ENCODE measurements at regions not wholly inside any gene's neighbourhood (a gene's known extent, or its start where the extent isn't known, plus 50 kb on each side); places are given as distances from the start of the nearest gene placed in this dataset.
A peak's percentile ranks its signal among the peaks of the same experiment; 100 is the strongest.

GRCh38 chr19:30896554-30896953 lies 452.7 kb downstream of the TSHZ3 start:
- Histone ChIP-seq H4K5ac (ENCODE audit: insufficient read length, low read depth, low read length) (peak overlapping the region; percentile 55), H3K56ac (replicated peaks; ENCODE audit: insufficient read length, low read depth, low read length) (no peak overlapping the region), H2BK5ac (ENCODE audit: low read depth, low read length) (peak overlapping the region; percentile 84; the same call in 1 of the 2 replicates), H3K27ac (ENCODE audit: low read depth, low read length) (no peak overlapping the region), H2BK15ac (ENCODE audit: low read length) (no peak overlapping the region), H3K23me2 (ENCODE audit: low read depth, low read length) (no peaks in the 10 kb centered on the region), H2BK12ac (ENCODE audit: low read depth, low read length) (peak overlapping the region; percentile 71; the same call in 1 of the 2 replicates), H3K4me1 (replicated peaks in 1 of 4; ENCODE audit: control insufficient read depth in 3 of 4, insufficient read depth in 4 of 4, low read length in 3 of 4) (peaks cover 5 to 18% (median 12%) of the 10 kb centered on the region in 4 experiments), H2BK20ac (ENCODE audit: low read length) (no peak overlapping the region), H3K4me2 (ENCODE audit: insufficient read depth in 1 of 2, low read depth in 2 of 2, low read length in 2 of 2) (peak overlapping the region; percentile 43 to 51; a peak in 2 of 4 replicates), H3K4ac (replicated peaks; ENCODE audit: insufficient read length, low read depth, low read length) (no peak overlapping the region), H3K4me3 (ENCODE audit: extremely low read depth in 1 of 4, insufficient read depth in 2 of 4, low read depth in 3 of 4, low read length in 4 of 4) (peak overlapping the region in 2 of 4 experiments; percentile 18 to 20; a peak in 1 of 8 replicates), H4K8ac (ENCODE audit: extremely low read depth, insufficient read depth, low read length) (no peak overlapping the region), H3K79me1 (ENCODE audit: low read depth, low read length) (no peaks in the 10 kb centered on the region), H2BK120ac (replicated peaks; ENCODE audit: low read depth, low read length) (peak overlapping the region; percentile 45), H4K91ac (replicated peaks; ENCODE audit: insufficient read length, low read length) (peak overlapping the region; percentile 78), H3K9me3 (ENCODE audit: insufficient read depth in 2 of 2, low read depth in 1 of 2, low read length in 1 of 2) (no peaks in the 10 kb centered on the region), H3K14ac (ENCODE audit: insufficient read length) (no peak overlapping the region), H3K9ac (replicated peaks in 1 of 4; ENCODE audit: extremely low read depth in 1 of 4, low read depth in 3 of 4, low read length in 3 of 4) (no peak overlapping the region), H2AFZ (ENCODE audit: low read length) (peak overlapping the region; percentile 72; the same call in 1 of the 2 replicates), H2AK5ac (ENCODE audit: low read depth, low read length) (no peak overlapping the region), H3K79me2 (ENCODE audit: control insufficient read depth in 1 of 2, insufficient read depth in 2 of 2, low read length in 2 of 2) (no peaks in the 10 kb centered on the region), H3K23ac (ENCODE audit: insufficient read length) (no peak overlapping the region), H3K36me3 (ENCODE audit: control insufficient read depth in 2 of 4, insufficient read depth in 4 of 4, low read length in 3 of 4) (no peaks in the 10 kb centered on the region), H4K20me1 (replicated peaks in 1 of 2; ENCODE audit: control insufficient read depth in 1 of 2, insufficient read depth in 2 of 2, low read length in 2 of 2) (no peaks in the 10 kb centered on the region), H3K27me3 (replicated peaks in 1 of 4; ENCODE audit: control insufficient read depth in 3 of 4, extremely low read depth in 1 of 4, insufficient read depth in 3 of 4, low read length in 3 of 4) (no peaks in the 10 kb centered on the region), H3K18ac (ENCODE audit: extremely low read depth, low read length) (peak overlapping the region; percentile 39; the same call in 1 of the 2 replicates)
- FAIRE-seq (no peak), DNase-seq (ENCODE audit: low read depth in 1 of 2, low spot score in 2 of 2) (no peak)
- CTCF ChIA-PET (ENCODE audit: partially characterized antibody) = interaction anchor here (0.7 to 1.4 kb wide), 3 partner anchors 9 to 97 kb away, joined by 3 to 7 read pairs (median 3); no protein-coding TSS in a partner anchor
- POLR2A ChIA-PET (ENCODE audit: partially characterized antibody) = interaction anchor here (0.9 kb wide), 1 partner anchor 13 kb away, joined by 3 read pairs; no protein-coding TSS in a partner anchor
- WGBS, 2 experiments (ENCODE audit: extremely low coverage in 1 of 2, insufficient coverage in 1 of 2, insufficient read length in 1 of 2, insufficient replicate concordance in 2 of 2, low coverage in 1 of 2, low lambda C conversion rate in 2 of 2, missing lambda C conversion rate in 1 of 2) = 50% methylated on average over 1 of the region's 1 CpG; no CpG with 5 or more reads in 1 of the 2 experiments
- TF ChIP-seq RBBP5 (IDR thresholded peaks at IDR 0.05; ENCODE audit: borderline replicate concordance, low read depth, low read length) (peak; percentile 62; the same call in 1 of the 2 replicates), TAF1 (IDR thresholded peaks at IDR 0.05; ENCODE audit: low read depth, low read length) (no peak), EP300 (IDR thresholded peaks at IDR 0.05; ENCODE audit: borderline replicate concordance in 1 of 2, low read depth in 2 of 2, low read length in 2 of 2) (peak in 1 of 2 experiments; percentile 30; a peak in 1 of 3 replicates), TEAD4 (IDR thresholded peaks at IDR 0.05; ENCODE audit: low read depth, low read length) (peak; percentile 56), SP1 (IDR thresholded peaks at IDR 0.05; ENCODE audit: low read depth, low read length) (peak; percentile 77), KDM1A (IDR thresholded peaks at IDR 0.05; ENCODE audit: borderline replicate concordance, low read length) (no peak), ASH2L (IDR thresholded peaks at IDR 0.05; ENCODE audit: low read length) (peak; percentile 37)
